Mucosa of stomach (tissue), 1 donor: ENCODE measurements at regions not wholly inside any gene's neighbourhood (a gene's known extent, or its start where the extent isn't known, plus 50 kb on each side); places are given as distances from the start of the nearest gene placed in this dataset.

ENCODE experiments used
- H3K27me3 ChIP-seq: one replicate; pipeline ENCODE4 v1.7.0; 2013; ENCODE audit warnings: mild to moderate bottlenecking, low read length; ENCODE audit not compliant: control insufficient read depth, insufficient read depth
- H3K36me3 ChIP-seq: one replicate; pipeline ENCODE4 v1.7.0; 2013; ENCODE audit warnings: low read length; ENCODE audit not compliant: control insufficient read depth, insufficient read depth
- H3K4me1 ChIP-seq: one replicate; pipeline ENCODE4 v1.7.0; 2013; ENCODE audit warnings: mild to moderate bottlenecking, low read length; ENCODE audit not compliant: control insufficient read depth, insufficient read depth
- H3K4me3 ChIP-seq: one replicate; pipeline ENCODE4 v1.7.0; 2013; ENCODE audit warnings: low read length
- H3K9ac ChIP-seq: one replicate; pipeline ENCODE4 v1.7.0; 2013; ENCODE audit warnings: mild to moderate bottlenecking, low read length, moderate library complexity
- H3K9me3 ChIP-seq: one replicate; pipeline ENCODE4 v1.7.0; 2013; ENCODE audit warnings: mild to moderate bottlenecking, low read length, moderate library complexity; ENCODE audit not compliant: control insufficient read depth
- donor health status: Pancreatic carcinoma.

DNA sequence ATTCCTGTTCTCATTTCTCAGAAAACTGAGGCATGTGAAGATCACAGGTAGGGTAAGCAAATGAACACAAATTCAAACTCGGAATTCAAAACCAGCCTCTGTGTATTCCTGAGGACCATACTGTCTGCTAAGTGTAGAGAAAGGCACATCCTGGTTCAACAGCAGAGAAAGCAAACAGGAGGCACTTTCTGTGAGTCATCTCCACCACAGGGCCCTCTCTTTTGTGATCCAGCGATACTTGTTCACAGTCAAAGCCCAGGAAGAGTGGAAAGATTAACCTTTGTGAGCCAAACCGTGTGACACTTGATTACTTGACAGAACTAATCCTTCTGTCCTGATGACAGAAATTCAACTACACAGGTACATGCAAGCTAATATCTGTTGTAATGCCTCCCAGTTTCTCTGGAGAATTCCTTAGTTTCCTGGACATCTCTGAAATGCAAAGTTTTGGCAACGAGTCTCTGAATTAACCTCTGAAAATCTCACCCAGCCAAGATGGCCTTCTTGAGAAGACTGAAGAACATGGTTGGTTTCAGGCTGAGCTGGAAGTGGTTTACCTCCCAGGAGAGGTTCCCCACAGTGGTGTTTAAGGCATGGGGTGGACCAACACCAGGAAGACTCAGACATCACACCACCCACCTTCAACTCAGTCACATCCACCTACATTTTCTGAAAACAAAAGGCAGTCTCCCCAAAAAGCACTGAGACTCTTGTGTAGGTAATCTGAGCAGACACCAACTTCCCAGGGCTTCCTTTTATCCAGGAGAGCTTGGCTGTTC is 98.2 kb upstream of the ERG start:
- peaks cover 8% of the 10 kb centered on the region for H3K27me3 ChIP-seq
- H3K36me3 ChIP-seq, result no peaks in the 10 kb centered on the region
- H3K9me3 ChIP-seq, result no peaks in the 10 kb centered on the region
- no peak overlapping the region for H3K9ac ChIP-seq
- H3K4me3 ChIP-seq, result no peak overlapping the region
- H3K4me1 ChIP-seq, result no peaks in the 10 kb centered on the region

- Histone ChIP-seq H3K4me3 (no peak overlapping the region), H3K9ac (no peak overlapping the region), H3K9me3 (no peaks in the 10 kb centered on the region), H3K36me3 (no peaks in the 10 kb centered on the region), H3K4me1 (no peaks in the 10 kb centered on the region), H3K27me3 (peaks cover 8% of the 10 kb centered on the region)
Measured at GRCh38 chr21:38597421-38597820, 99.1 kb upstream of the ERG start.

DNA sequence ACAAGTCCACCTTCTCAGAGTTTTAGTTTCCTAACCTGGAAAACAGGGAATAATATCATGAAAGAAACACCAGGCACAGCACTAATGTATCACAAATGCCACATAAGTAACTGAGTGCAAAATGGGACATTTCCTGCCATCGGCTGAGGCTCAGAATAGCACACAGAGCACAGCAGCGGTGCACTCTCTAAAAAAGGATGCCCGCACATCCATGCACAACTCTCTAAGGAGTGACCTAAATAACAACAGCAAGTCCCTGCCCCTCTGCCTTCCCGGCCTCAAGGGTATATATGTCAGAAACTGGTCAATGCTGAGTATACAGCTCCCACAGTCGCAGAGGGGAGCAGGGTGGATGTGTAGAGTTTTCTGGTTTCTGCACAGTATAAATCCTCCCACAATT is 100.1 kb upstream of the ERG start:
- Histone ChIP-seq H3K9me3 (no peaks in the 10 kb centered on the region), H3K9ac (no peak overlapping the region), H3K4me1 (no peaks in the 10 kb centered on the region), H3K27me3 (peaks cover 8% of the 10 kb centered on the region), H3K4me3 (no peak overlapping the region), H3K36me3 (no peaks in the 10 kb centered on the region)

DNA sequence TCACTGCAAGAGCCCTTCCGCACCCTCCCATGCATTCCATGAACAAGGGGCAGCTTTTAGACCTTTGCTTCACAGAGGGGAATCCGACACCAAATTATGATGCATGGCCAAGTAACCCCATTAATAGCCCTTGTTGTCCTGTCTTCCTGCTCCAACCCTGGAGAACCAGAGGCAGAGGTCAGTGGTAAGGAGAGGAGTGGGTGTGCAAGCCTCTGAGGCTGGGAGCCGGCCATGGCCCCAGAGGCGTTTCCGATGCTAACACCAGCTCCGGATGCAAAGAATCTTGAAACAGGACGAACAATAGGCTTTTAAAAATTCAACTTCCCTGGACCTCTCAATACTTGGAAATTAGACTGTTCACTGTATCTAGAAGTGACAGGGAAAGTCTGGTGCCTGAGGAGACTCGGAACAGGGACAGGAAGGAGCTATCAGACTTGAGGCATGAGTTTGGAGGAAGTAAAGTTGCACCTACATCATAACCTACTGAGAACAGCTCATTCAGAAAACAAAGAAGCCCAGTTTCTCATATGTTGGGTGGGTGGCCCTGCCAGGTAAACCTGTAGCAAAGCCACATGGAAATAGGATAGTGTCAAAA is 101.2 kb upstream of the ERG start:
- Histone ChIP-seq H3K27me3 (peaks cover 6% of the 10 kb centered on the region), H3K9ac (no peak overlapping the region), H3K9me3 (no peaks in the 10 kb centered on the region)

DNA sequence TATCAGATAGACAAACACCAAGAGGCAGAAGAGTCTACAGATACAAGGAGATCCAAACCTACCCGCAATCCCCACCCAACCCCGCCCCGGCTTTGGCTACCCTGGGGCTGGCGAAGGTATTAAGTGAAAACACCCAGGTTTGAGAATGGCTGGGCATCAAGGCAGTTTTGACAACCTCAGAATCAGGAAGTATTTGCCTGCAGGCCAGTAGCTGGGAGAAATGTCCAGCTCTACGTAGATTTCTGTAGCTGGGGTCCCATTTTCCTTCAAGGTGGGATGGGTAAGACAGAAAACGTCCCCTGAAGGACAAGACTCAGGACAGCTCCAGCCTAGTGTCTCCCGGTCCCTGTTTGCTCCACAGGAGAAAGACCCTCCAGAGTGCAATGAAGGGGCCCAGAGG is 101.8 kb upstream of the ERG start:
- Histone ChIP-seq H3K9ac (no peak overlapping the region), H3K4me1 (no peaks in the 10 kb centered on the region), H3K9me3 (no peaks in the 10 kb centered on the region), H3K4me3 (no peak overlapping the region), H3K36me3 (no peaks in the 10 kb centered on the region), H3K27me3 (peaks cover 4% of the 10 kb centered on the region)

More for the DNA sequence above, 101.2 kb upstream of the ERG start:
- H3K4me1 ChIP-seq, result no peaks in the 10 kb centered on the region
- H3K36me3 ChIP-seq, result no peaks in the 10 kb centered on the region
- no peak overlapping the region for H3K4me3 ChIP-seq

GRCh38 chr21:38605236-38605635 is 107.0 kb upstream of the ERG start:
- H3K4me3 ChIP-seq, result no peak overlapping the region
- no peaks in the 10 kb centered on the region for H3K36me3 ChIP-seq
- H3K4me1 ChIP-seq, result no peaks in the 10 kb centered on the region
- H3K9ac ChIP-seq, result no peak overlapping the region
- H3K27me3 ChIP-seq, result no peaks in the 10 kb centered on the region
- H3K9me3 ChIP-seq, result no peaks in the 10 kb centered on the region

DNA sequence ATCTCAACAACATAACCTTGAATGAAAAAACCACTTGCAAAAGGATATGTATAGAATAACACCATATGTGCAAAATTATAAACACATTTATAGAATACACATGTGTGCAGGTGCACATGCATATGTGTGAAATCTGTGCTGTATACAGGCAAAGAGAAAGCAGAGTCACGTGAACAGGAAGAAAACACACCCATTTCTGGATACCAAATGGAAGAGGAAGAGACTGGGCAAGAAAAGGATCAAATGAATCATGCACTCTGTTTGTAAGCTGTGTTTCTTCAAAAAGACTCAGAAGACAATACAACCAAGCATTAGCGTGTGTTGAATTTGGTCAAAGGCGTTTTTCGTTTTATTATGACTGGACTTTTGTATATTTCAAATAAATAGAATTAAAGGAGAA is 111.3 kb upstream of the ERG start:
- Histone ChIP-seq H3K4me1 (no peaks in the 10 kb centered on the region), H3K9me3 (no peaks in the 10 kb centered on the region), H3K36me3 (no peaks in the 10 kb centered on the region), H3K27me3 (peaks cover 6% of the 10 kb centered on the region), H3K4me3 (no peak overlapping the region), H3K9ac (no peak overlapping the region)

- Histone ChIP-seq H3K27me3 (peaks cover 6% of the 10 kb centered on the region), H3K4me1 (no peaks in the 10 kb centered on the region), H3K9ac (no peak overlapping the region), H3K36me3 (no peaks in the 10 kb centered on the region), H3K9me3 (no peaks in the 10 kb centered on the region), H3K4me3 (no peak overlapping the region)
Measured at GRCh38 chr21:38610623-38611251, 112.5 kb upstream of the ERG start.

DNA sequence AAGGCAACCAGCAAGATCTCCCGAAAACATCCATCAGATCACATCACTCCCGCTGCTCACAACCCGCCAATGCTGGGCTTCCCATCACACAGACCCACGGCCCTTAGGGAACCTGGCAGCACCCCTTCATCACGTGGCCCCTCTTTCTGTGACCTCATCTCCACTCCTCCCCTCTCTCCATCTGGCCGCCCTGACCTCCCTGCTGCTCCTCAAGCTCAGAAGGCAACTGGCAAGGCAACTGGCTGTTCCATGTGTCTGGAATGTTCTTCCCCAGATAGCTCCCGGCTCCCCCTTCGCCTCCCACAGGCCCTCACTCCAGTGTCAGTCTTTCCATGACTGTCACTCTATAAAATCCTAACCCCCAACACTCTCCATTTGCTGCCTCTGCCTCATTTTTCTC is 113.0 kb upstream of the ERG start:
- Histone ChIP-seq H3K4me3 (no peak overlapping the region), H3K4me1 (no peaks in the 10 kb centered on the region), H3K9me3 (no peaks in the 10 kb centered on the region), H3K9ac (no peak overlapping the region), H3K27me3 (peaks cover 6% of the 10 kb centered on the region), H3K36me3 (no peaks in the 10 kb centered on the region)

DNA sequence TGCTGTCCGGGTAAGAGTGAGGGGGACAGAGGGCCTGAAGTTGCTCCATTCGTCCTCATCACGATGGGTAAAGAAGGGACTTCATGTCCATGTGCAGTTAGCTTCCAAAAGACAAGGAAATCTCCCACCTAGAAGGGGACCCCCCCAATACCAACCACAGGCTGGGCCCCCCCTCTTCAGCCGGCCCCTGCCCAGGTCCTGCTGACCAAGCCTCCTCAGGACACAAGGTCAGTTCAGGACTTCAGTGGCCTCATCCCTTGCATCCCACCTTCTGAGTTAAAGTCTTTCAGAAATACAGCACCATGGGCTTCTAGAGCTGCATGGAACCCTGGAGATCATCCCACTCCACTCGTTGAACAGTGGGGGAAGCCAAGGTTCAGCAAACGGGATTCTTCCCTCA is 115.4 kb upstream of the ERG start:
- Histone ChIP-seq H3K9me3 (no peaks in the 10 kb centered on the region), H3K36me3 (no peaks in the 10 kb centered on the region), H3K4me1 (no peaks in the 10 kb centered on the region), H3K4me3 (no peak overlapping the region), H3K27me3 (peaks cover 6% of the 10 kb centered on the region), H3K9ac (no peak overlapping the region)

DNA sequence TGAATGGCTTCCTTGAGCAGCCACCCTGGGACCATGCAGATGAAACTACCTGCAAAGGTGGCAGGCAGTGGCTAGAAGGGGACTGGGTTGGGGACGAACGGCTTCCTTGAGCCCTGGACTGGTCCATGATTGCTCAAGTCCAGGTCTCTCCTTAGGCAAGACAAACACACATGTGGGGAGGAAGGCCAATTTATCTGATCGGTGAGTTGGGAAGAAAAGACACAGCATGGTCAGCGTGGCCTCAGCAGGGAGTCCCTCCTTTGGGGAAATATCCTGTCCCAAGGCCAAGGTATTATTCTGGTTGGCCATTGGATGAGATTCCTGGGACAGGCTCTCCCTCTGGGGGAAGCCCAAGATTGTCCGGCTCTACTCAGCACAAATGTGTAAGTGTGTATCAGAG is 116.3 kb upstream of the ERG start:
- H3K27me3 ChIP-seq, result peaks cover 6% of the 10 kb centered on the region
- H3K36me3 ChIP-seq, result no peaks in the 10 kb centered on the region
- H3K4me3 ChIP-seq, result no peak overlapping the region
- no peak overlapping the region for H3K9ac ChIP-seq
- H3K9me3 ChIP-seq, result no peaks in the 10 kb centered on the region
- no peaks in the 10 kb centered on the region for H3K4me1 ChIP-seq

DNA sequence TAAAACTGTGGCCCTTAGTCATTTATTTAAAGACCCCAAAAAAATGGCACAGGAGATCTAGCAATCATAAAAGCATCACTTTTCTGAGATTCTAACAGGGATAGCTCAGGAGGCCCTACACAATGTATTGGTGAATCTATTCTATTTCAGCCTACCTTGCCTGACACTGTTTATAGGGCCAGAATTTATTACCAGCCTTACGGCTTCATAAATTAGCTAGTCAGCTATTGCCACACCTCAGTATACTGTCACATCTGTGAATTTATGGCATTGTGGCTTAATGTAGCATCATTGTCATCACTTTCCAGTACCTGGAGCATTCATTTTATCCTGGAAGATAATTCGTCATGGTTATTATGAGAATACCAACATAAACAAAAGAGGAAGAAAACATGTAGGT is 121.2 kb upstream of the ERG start:
- Histone ChIP-seq H3K4me1 (no peaks in the 10 kb centered on the region), H3K27me3 (peaks cover under 1% of the 10 kb centered on the region), H3K9me3 (no peaks in the 10 kb centered on the region), H3K9ac (no peak overlapping the region), H3K36me3 (no peaks in the 10 kb centered on the region), H3K4me3 (no peak overlapping the region)
